ENCODE measurements at regions not wholly inside any gene's neighbourhood (a gene's known extent, or its start where the extent isn't known, plus 50 kb on each side); places are given as distances from the start of the nearest gene placed in this dataset.
A peak's percentile ranks its signal among the peaks of the same experiment; 100 is the strongest.

GRCh38 chr6:170205534-170206316, 85.2 kb downstream of the DLL1 start:
- DNase-seq (ENCODE audit: low spot score), result no peak
- POLR2A ChIA-PET (ENCODE audit: low non-redundant PET), result no interaction called here
- peak overlapping the region; percentile 23; the same call in 1 of the 2 replicates for H3K27ac ChIP-seq
- TF ChIP-seq, protein P1, sequence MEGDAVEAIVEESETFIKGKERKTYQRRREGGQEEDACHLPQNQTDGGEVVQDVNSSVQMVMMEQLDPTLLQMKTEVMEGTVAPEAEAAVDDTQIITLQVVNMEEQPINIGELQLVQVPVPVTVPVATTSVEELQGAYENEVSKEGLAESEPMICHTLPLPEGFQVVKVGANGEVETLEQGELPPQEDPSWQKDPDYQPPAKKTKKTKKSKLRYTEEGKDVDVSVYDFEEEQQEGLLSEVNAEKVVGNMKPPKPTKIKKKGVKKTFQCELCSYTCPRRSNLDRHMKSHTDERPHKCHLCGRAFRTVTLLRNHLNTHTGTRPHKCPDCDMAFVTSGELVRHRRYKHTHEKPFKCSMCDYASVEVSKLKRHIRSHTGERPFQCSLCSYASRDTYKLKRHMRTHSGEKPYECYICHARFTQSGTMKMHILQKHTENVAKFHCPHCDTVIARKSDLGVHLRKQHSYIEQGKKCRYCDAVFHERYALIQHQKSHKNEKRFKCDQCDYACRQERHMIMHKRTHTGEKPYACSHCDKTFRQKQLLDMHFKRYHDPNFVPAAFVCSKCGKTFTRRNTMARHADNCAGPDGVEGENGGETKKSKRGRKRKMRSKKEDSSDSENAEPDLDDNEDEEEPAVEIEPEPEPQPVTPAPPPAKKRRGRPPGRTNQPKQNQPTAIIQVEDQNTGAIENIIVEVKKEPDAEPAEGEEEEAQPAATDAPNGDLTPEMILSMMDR (conservative IDR thresholded peaks at IDR 0.05; ENCODE audit: low read depth), result no peak
- CTCF ChIA-PET, result no interaction called here

DNA sequence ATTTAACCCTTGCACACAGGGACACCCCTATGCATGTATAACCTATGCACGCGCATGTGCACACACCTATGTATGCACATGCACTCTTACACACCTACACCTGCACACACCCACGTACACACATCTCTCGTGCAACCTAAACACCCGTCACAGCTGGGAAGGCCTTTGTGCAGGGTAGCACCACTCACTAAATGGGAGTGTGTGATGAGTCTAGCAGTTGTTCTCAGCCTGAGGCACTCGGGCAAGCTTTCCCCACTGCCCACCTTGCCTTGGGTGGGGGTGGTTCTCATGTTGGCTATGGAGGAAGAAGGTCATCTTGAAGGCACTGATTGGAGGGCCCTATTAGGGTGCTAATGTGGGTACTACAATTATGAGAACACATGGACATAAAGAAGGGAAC, 85.8 kb downstream of the DLL1 start:
- DNase-seq (ENCODE audit: low spot score), result no peak
- ChIA-PET CTCF (no interaction called here), POLR2A (ENCODE audit: low non-redundant PET) (no interaction called here)
- no peak overlapping the region for H3K27ac ChIP-seq
- TF ChIP-seq, protein P1 (conservative IDR thresholded peaks at IDR 0.05; ENCODE audit: low read depth), result no peak

DNA sequence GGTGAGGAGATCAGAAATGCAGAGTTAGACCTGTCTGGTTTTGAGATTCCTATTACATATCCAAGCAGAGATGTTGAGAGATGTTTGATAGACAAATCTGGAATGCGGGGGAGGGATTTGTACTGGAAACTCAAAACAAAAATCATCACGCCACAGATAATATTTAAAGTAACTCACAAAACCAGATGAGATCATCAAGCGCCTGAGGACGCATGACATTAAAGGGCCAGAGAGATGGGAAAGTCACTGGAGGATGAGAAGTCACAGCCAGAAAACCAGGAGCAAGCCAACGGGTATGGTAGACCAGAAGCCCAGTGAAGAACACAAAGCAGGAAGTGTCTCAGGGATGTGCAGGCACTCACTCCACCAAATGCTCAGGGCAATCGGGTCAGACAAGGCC, 87.7 kb downstream of the DLL1 start:
- ChIA-PET POLR2A (ENCODE audit: low non-redundant PET) (no interaction called here), CTCF (no interaction called here)
- TF ChIP-seq, protein P1 (conservative IDR thresholded peaks at IDR 0.05; ENCODE audit: low read depth), result no peak
- no peak for DNase-seq (ENCODE audit: low spot score)
- H3K27ac ChIP-seq, result no peak overlapping the region

GRCh38 chr6:170202416-170203135, 88.3 kb downstream of the DLL1 start:
- H3K27ac ChIP-seq, result no peak overlapping the region
- TF ChIP-seq, protein P1 (conservative IDR thresholded peaks at IDR 0.05; ENCODE audit: low read depth), result no peak
- ChIA-PET POLR2A (ENCODE audit: low non-redundant PET) (no interaction called here), CTCF (interaction anchor here (0.6 kb wide), 1 partner anchor 296 kb away, joined by 4 read pairs; no protein-coding TSS in a partner anchor)
- no peak for DNase-seq (ENCODE audit: low spot score)

DNA sequence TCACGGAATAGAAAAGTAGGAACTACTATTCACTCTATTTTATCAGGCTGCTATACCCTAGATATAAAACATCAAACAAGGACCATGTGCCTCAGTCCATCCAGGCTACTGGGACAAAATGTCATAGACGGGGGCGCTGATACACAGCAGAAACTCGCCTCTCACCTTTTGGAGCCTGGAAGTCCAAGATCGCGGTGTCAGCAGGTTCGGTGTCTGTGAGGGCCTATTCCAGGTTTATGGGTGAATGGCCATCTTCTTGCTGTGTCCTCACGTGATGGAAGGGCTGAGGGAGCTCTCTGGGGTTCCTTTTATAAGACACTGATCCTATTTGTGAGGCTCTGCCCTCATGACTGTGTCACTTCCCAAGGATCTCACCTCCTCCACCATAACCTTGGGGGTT, 89.5 kb downstream of the DLL1 start:
- CTCF ChIA-PET, result no interaction called here
- no peak overlapping the region for H3K27ac ChIP-seq
- TF ChIP-seq, protein P1 (conservative IDR thresholded peaks at IDR 0.05; ENCODE audit: low read depth), result no peak
- POLR2A ChIA-PET (ENCODE audit: low non-redundant PET), result no interaction called here
- no peak for DNase-seq (ENCODE audit: low spot score)

GRCh38 chr6:170200458-170200891, 90.4 kb downstream of the DLL1 start:
- CTCF ChIA-PET, result no interaction called here
- DNase-seq (ENCODE audit: low spot score), result no peak
- POLR2A ChIA-PET (ENCODE audit: low non-redundant PET), result no interaction called here
- H3K27ac ChIP-seq, result peak overlapping the region; percentile 63
- TF ChIP-seq, protein P1 (conservative IDR thresholded peaks at IDR 0.05; ENCODE audit: low read depth), result no peak

Measured in RWPE1 (cell line).